ENCODE measurements at regions not wholly inside any gene's neighbourhood (a gene's known extent, or its start where the extent isn't known, plus 50 kb on each side); places are given as distances from the start of the nearest gene placed in this dataset.

GRCh38 chr13:85441975-85442374 lies 357.2 kb downstream of the SLITRK6 start:
- no peak for DNase-seq

- DNase-seq, result no peak
These were observed 357.9 kb downstream of the SLITRK6 start for GRCh38 chr13:85441364-85441763.

GRCh38 chr13:85436029-85436428 lies 363.2 kb downstream of the SLITRK6 start:
- no peak for DNase-seq

GRCh38 chr13:85434927-85435326 lies 364.3 kb downstream of the SLITRK6 start:
- DNase-seq, result no peak

GRCh38 chr13:85432881-85433280 lies 366.3 kb downstream of the SLITRK6 start:
- DNase-seq, result no peak

- DNase-seq, result no peak
These were observed 367.5 kb downstream of the SLITRK6 start for GRCh38 chr13:85431720-85432119.

- no peak for DNase-seq
These were observed 368.9 kb downstream of the SLITRK6 start for GRCh38 chr13:85430216-85430794.

- no peak for DNase-seq
These were observed 371.8 kb downstream of the SLITRK6 start for GRCh38 chr13:85427416-85427815.

- no peak for DNase-seq
These were observed 379.1 kb downstream of the SLITRK6 start for GRCh38 chr13:85420136-85420535.

- DNase-seq, result no peak
These were observed 379.6 kb downstream of the SLITRK6 start for GRCh38 chr13:85419611-85420010.

- no peak for DNase-seq
These were observed 381.4 kb downstream of the SLITRK6 start for GRCh38 chr13:85417807-85418206.

- no peak for DNase-seq
These were observed 385.6 kb downstream of the SLITRK6 start for GRCh38 chr13:85413664-85414063.

GRCh38 chr13:85412448-85412847 lies 386.8 kb downstream of the SLITRK6 start:
- DNase-seq, result no peak

- DNase-seq, result no peak
These were observed 387.6 kb downstream of the SLITRK6 start for GRCh38 chr13:85411591-85411990.

- no peak for DNase-seq
These were observed 390.8 kb downstream of the SLITRK6 start for GRCh38 chr13:85408415-85408814.

- no peak for DNase-seq
These were observed 392.8 kb downstream of the SLITRK6 start for GRCh38 chr13:85406269-85406975.

- DNase-seq, result no peak
These were observed 393.8 kb downstream of the SLITRK6 start for GRCh38 chr13:85405316-85405897.

GRCh38 chr13:85386424-85386823 lies 412.8 kb downstream of the SLITRK6 start:
- DNase-seq, result peak; percentile 20

GRCh38 chr13:85383291-85383690 lies 415.9 kb downstream of the SLITRK6 start:
- no peak for DNase-seq

- DNase-seq, result no peak
These were observed 418.1 kb downstream of the SLITRK6 start for GRCh38 chr13:85381082-85381481.

- no peak for DNase-seq
These were observed 419.2 kb downstream of the SLITRK6 start for GRCh38 chr13:85379991-85380390.

GRCh38 chr13:85379433-85379832 lies 419.8 kb downstream of the SLITRK6 start:
- no peak for DNase-seq

GRCh38 chr13:85377783-85378182 lies 421.4 kb downstream of the SLITRK6 start:
- no peak for DNase-seq

GRCh38 chr13:85373322-85373721 lies 425.9 kb downstream of the SLITRK6 start:
- DNase-seq, result no peak
